Adrenal gland (tissue), 9 donors: ENCODE measurements at regions not wholly inside any gene's neighbourhood (a gene's known extent, or its start where the extent isn't known, plus 50 kb on each side); places are given as distances from the start of the nearest gene placed in this dataset.

Source experiments
- DNase-seq, 7 donors: peaks; one replicate each; pipeline ENCODE4 v3.0.0-alpha.2; 2019 to 2020
- H3K27ac ChIP-seq, 5 donors: fragments of 200-600 bp; sonication (generic) in 4 of 5; 1 replicate in 3 of 5; 2 replicates in 2 of 5; pipeline versions ENCODE4 v1.5.1 to v1.8.0; 2016 to 2020; ENCODE audit warnings: mild to moderate bottlenecking in 1 of 5
- H3K27me3 ChIP-seq: fragments of 200-600 bp; 2 replicates; pipeline ENCODE4 v1.8.0; 2021
- H3K36me3 ChIP-seq, 2 donors: fragments of 200-600 bp; replicated peaks in 1 of 2; 1 replicate in 1 of 2; 2 replicates in 1 of 2; pipeline versions ENCODE4 v1.5.1 to v1.8.0; 2018 to 2022
- H3K4me1 ChIP-seq, 2 donors: fragments of 200-600 bp; replicated peaks in 1 of 2; 1 replicate in 1 of 2; 2 replicates in 1 of 2; pipeline versions ENCODE4 v1.5.1 to v1.8.0; 2018 to 2021
- H3K4me3 ChIP-seq, 4 donors: fragments of 200-600 bp; sonication (generic) in 3 of 4; one replicate each; pipeline ENCODE4 v1.5.1; 2016 to 2018
- H3K9me3 ChIP-seq, 3 donors: fragments of 200-600 bp; sonication (generic) in 1 of 3; replicated peaks in 1 of 3; 1 replicate in 2 of 3; 2 replicates in 1 of 3; pipeline versions ENCODE4 v1.5.1 to v1.8.0; 2016 to 2021
- POLR2A ChIP-seq, 2 donors: fragments of 450-650 bp; IDR thresholded peaks; one replicate each; pipeline ENCODE4 v1.6.1; 2017; ENCODE audit warnings: antibody characterized with exemption in 2 of 2, mild to moderate bottlenecking in 2 of 2, moderate library complexity in 1 of 2
- WGBS, 4 donors: extraction: QIAGEN DNeasy Blood & Tissue Kit in 2 of 4; methylation state at CpG; one replicate each; pipeline versions ENCODE4 v1.1.5 to v1.1.7; 2013 to 2017; 5-methylcytosine and 5-hydroxymethylcytosine counted together
- intact Hi-C, 2 donors: fragments of 100-400 bp; cut with DNase I; formaldehyde crosslinking; loops; one replicate each; pipeline versions ENCODE4 v1.14.1 to v1.15.0; 2022 to 2023
- TF ChIP-seq, protein P1 (sequence below), 6 experiments: fragments of 450-650 bp in 4 of 6; fragments of 200-600 bp in 2 of 6; sonication (generic) in 1 of 6; IDR thresholded peaks; 1 replicate in 5 of 6; 2 replicates in 1 of 6; pipeline versions ENCODE4 v1.5.1 to v1.8.0; 2016 to 2021; ENCODE audit warnings: antibody characterized with exemption in 6 of 6, mild to moderate bottlenecking in 2 of 6, moderate library complexity in 1 of 6
- donor health status: healthy with polysubstance abuse.
- donor health status: Bipolar disorder and iron deficiency.
- donor health status: DM: yes; HTN: yes; CAD: no.
- donor health status: DM: no; HTN: no; CAD: no.
- donor health status: DM: no; HTN: no; CAD: no.

DNA sequence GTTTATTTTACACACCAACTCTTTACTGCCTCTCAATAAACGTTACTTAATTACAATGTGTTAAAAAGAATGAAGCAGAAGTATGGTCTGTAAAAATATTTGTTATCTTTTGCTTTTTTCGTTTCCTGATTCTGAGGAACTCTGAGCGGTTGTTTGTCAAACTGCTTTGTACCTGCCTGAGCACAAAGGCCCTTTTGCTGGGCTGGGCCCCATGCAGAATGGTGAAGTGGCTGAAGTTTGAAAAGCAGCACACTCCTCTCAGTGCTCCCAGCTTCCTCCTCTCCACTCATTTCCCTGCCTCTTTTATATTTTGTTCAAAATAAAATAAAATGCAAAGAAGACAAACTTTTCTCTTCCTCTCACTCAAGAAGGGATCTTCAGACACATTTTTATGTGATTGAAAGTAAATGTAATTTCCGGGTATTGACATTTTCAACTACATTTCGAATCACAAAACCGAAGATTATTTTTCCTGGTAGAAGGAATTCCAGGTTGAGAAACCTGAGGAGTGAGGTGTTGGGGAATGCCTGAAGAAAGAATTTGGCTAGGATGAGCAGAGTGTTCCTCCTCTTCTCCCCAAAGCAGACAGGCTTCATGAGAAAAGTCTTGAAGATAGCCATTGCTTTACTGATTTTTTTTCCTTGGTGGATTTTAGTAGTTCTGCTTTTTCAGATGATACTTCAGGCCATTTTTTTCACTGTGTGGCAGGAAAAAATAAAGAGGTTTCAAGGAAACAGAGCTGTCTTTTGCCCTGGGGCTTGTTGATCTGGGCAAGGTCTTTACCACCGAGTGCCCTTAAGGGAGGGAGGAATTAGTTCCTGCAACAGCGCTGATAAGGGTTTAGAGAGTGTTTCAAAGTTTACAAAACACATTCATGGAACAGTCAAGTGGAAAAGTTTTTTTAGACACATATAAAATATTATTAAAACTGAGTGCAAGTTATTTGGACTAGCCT is 229.8 kb downstream of the NFKBIZ start:
- Histone ChIP-seq H3K4me1 (no peaks in the 10 kb centered on the region), H3K9me3 (no peaks in the 10 kb centered on the region), H3K4me3 (no peak overlapping the region), H3K36me3 (no peaks in the 10 kb centered on the region), H3K27ac (no peak overlapping the region), H3K27me3 (no peaks in the 10 kb centered on the region)
- DNase-seq, result no peak
- intact Hi-C loops, result no loop called here
- WGBS, 4 donors, result 54 to 64% (median 58%) methylated on average over 8 of the region's 8 CpGs
- no peak for TF ChIP-seq POLR2A (IDR thresholded peaks at IDR 0.05)
- TF ChIP-seq, protein P1, sequence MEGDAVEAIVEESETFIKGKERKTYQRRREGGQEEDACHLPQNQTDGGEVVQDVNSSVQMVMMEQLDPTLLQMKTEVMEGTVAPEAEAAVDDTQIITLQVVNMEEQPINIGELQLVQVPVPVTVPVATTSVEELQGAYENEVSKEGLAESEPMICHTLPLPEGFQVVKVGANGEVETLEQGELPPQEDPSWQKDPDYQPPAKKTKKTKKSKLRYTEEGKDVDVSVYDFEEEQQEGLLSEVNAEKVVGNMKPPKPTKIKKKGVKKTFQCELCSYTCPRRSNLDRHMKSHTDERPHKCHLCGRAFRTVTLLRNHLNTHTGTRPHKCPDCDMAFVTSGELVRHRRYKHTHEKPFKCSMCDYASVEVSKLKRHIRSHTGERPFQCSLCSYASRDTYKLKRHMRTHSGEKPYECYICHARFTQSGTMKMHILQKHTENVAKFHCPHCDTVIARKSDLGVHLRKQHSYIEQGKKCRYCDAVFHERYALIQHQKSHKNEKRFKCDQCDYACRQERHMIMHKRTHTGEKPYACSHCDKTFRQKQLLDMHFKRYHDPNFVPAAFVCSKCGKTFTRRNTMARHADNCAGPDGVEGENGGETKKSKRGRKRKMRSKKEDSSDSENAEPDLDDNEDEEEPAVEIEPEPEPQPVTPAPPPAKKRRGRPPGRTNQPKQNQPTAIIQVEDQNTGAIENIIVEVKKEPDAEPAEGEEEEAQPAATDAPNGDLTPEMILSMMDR (IDR thresholded peaks at IDR 0.05), result no peak

DNA sequence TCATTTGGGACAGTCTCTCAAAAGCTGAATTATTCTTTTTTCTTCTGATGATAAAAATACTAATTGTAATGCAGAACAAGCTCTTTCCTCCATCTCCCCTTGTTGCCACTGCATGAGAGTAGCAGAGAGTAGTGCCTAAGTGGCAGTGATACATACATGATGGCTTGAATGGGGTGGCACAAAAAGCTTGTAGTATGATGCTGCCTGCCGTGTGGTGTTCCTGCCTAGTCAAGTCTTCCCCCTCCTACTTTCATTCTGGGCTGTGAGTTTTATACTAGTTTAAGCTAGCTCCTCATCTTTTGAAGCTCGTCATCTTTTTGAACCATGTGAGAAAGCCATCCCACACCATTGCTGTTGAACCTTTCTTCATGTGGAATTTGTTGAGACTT is 230.5 kb downstream of the NFKBIZ start:
- DNase-seq, result no peak
- H3K27me3 ChIP-seq, result no peaks in the 10 kb centered on the region
- H3K27ac ChIP-seq, result no peak overlapping the region
- no peaks in the 10 kb centered on the region for H3K4me1 ChIP-seq
- TF ChIP-seq, protein P1 (IDR thresholded peaks at IDR 0.05), result no peak
- TF ChIP-seq POLR2A (IDR thresholded peaks at IDR 0.05), result no peak
- no peaks in the 10 kb centered on the region for H3K36me3 ChIP-seq
- no peak overlapping the region for H3K4me3 ChIP-seq
- intact Hi-C loops, result no loop called here
- WGBS, 4 donors, result 76 to 80% (median 79%) methylated on average over 2 of the region's 2 CpGs
- no peaks in the 10 kb centered on the region for H3K9me3 ChIP-seq

DNA sequence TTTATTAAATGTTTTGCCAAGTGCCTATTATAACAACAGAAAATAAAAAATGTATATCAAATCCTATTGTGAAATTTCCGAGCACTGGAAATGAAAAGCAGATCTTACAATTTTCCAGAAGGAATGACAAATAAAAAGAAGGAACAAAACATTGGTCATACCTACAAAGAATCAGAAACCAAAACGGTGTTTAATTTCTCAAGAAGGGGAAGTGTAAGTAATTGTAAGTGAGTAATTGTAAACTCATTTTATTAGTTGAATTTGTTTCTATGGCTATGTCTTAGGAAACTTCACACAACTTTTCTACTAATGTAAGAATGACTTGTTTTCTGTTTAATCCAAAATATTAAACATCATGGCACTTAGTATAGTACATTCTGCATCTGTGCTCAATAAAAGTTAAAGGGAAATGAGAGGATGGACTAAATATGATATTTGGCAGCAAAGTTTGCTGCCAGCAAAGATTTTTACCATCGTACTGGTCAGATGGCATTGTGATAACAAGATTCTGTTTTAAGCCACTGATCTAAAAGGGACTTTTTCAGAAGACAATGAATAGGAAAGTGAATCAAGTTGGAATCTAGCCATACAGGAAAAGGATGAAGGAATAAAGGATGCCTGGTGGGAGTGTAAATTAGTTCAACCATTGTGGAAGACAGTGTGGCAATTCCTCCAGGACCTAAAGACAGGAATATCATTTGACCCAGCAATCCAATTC is 232.4 kb downstream of the NFKBIZ start:
- DNase-seq, result no peak
- TF ChIP-seq, protein P1 (IDR thresholded peaks at IDR 0.05), result no peak
- TF ChIP-seq POLR2A (IDR thresholded peaks at IDR 0.05), result no peak
- no peaks in the 10 kb centered on the region for H3K9me3 ChIP-seq
- H3K4me1 ChIP-seq, result no peaks in the 10 kb centered on the region
- WGBS, 4 donors, result 63 to 74% (median 67%) methylated on average over 3 of the region's 3 CpGs
- intact Hi-C loops, result no loop called here
- H3K36me3 ChIP-seq, result no peaks in the 10 kb centered on the region
- H3K27me3 ChIP-seq, result no peaks in the 10 kb centered on the region
- no peak overlapping the region for H3K4me3 ChIP-seq
- H3K27ac ChIP-seq, result no peak overlapping the region

DNA sequence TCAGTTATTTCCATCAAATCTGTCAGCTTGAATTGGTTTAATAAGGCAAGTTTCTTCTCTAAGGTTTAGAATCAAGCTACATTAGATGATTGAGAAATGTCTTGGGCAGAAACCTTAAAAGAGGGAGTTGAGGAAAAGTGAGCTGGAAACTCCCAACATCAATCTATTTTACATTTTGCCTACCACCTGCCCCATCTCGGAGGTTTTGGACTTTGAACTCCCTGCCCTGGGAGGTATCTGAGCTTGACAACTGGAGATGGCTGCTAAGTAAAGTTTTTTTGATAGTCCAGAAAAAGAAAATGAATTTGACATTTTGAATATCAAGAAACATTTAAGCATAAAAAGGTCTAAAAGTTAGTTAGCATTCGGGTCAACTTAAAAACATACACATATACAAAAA is 234.2 kb downstream of the NFKBIZ start:
- no peaks in the 10 kb centered on the region for H3K9me3 ChIP-seq
- no peak for TF ChIP-seq POLR2A (IDR thresholded peaks at IDR 0.05)
- TF ChIP-seq, protein P1 (IDR thresholded peaks at IDR 0.05), result no peak
- no peak overlapping the region for H3K4me3 ChIP-seq
- 87 to 89% (median 88%) methylated on average over 2 of the region's 2 CpGs for WGBS, 4 donors
- no peaks in the 10 kb centered on the region for H3K27me3 ChIP-seq
- DNase-seq, result no peak
- no peaks in the 10 kb centered on the region for H3K36me3 ChIP-seq
- H3K27ac ChIP-seq, result no peak overlapping the region
- intact Hi-C loops, result no loop called here
- no peaks in the 10 kb centered on the region for H3K4me1 ChIP-seq
